Fibroblast of lung (primary cell): ENCODE measurements at regions not wholly inside any gene's neighbourhood (a gene's known extent, or its start where the extent isn't known, plus 50 kb on each side); places are given as distances from the start of the nearest gene placed in this dataset.

Source experiments
- EZH2 ChIP-seq: IDR thresholded peaks from 2 replicates; pipeline ENCODE4 v1.5.1; 2012; ENCODE audit warnings: low read length, control low read depth, mild to moderate bottlenecking; ENCODE audit errors: missing control alignments
- TF ChIP-seq, protein P1 (sequence below), 2 donors: IDR thresholded peaks in 1 of 2; conservative IDR thresholded peaks in 1 of 2; 1 replicate in 1 of 2; 2 replicates in 1 of 2; pipeline ENCODE4 v1.5.1; 2011 to 2012; ENCODE audit warnings: low read length in 2 of 2, control low read depth in 1 of 2, inconsistent platforms in 1 of 2, low read depth in 1 of 2, mild to moderate bottlenecking in 1 of 2

DNA sequence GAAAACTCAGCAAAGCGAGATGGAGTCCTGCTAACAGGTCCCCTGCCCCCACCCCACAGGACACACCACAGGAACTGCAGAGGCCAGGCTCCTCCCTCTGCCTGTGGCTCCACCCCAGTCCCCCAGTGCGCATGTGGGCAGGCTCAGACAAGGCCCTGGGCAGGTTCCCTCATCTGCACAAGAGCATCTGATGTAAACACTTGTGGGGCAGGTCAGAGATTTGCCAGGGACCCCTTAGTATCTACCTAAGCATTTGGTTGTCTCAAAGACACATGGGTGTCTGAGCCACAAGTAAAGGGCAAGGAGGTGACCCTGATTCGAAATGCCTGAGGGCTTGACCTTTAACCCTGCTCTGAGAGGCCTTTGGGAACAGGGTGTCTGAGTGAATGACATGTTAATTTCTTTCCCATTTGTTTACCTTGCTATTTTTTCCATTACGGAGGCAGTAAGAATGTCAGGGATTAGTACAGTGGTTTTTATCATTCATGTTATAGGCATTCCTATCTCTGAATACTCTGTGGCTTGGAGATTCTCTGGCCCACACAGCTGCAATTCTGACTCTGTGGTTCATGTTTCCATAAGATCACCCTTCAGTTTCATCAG lies 85.3 kb downstream of the ZNF518B start:
- TF ChIP-seq, protein P1, sequence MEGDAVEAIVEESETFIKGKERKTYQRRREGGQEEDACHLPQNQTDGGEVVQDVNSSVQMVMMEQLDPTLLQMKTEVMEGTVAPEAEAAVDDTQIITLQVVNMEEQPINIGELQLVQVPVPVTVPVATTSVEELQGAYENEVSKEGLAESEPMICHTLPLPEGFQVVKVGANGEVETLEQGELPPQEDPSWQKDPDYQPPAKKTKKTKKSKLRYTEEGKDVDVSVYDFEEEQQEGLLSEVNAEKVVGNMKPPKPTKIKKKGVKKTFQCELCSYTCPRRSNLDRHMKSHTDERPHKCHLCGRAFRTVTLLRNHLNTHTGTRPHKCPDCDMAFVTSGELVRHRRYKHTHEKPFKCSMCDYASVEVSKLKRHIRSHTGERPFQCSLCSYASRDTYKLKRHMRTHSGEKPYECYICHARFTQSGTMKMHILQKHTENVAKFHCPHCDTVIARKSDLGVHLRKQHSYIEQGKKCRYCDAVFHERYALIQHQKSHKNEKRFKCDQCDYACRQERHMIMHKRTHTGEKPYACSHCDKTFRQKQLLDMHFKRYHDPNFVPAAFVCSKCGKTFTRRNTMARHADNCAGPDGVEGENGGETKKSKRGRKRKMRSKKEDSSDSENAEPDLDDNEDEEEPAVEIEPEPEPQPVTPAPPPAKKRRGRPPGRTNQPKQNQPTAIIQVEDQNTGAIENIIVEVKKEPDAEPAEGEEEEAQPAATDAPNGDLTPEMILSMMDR (conservative IDR thresholded peaks at IDR 0.05 in 1 of 2, IDR thresholded peaks at IDR 0.05 in 1 of 2; ENCODE audit: low read depth in 1 of 2, low read length in 2 of 2): no peak
- no peak for TF ChIP-seq EZH2
